IPS DF 19.7 (cell line): ENCODE measurements at regions not wholly inside any gene's neighbourhood (a gene's known extent, or its start where the extent isn't known, plus 50 kb on each side); places are given as distances from the start of the nearest gene placed in this dataset.
"Not testable (repeated sequence)": the region's sequence is repeated elsewhere in the genome, so short reads cannot be mapped to it uniquely, and the experiment has no call there.

ENCODE experiments used
- DNase-seq: peaks from one replicate; pipeline ENCODE4 v3.0.0-alpha.2; 2013; ENCODE audit warnings: low read depth, low spot score

GRCh38 chr7:124152859-124153692, 120.2 kb upstream of the TMEM229A start:
- no peak for DNase-seq

- DNase-seq, result no peak
Measured at GRCh38 chr7:124137664-124138063, 104.8 kb upstream of the TMEM229A start.

- DNase-seq, result no peak
Measured at GRCh38 chr7:124124201-124124600, 91.3 kb upstream of the TMEM229A start.

- DNase-seq, result no peak
Measured at GRCh38 chr7:124120911-124121310, 88.0 kb upstream of the TMEM229A start.

- no peak for DNase-seq
Measured at GRCh38 chr7:124113045-124113444, 80.2 kb upstream of the TMEM229A start.

- no peak for DNase-seq
Measured at GRCh38 chr7:124106575-124106974, 73.7 kb upstream of the TMEM229A start.

GRCh38 chr7:124101173-124101768, 68.4 kb upstream of the TMEM229A start:
- DNase-seq, result no peak

GRCh38 chr7:124100190-124100589, 67.3 kb upstream of the TMEM229A start:
- no peak for DNase-seq

GRCh38 chr7:124099585-124099984, 66.7 kb upstream of the TMEM229A start:
- DNase-seq, result not testable (repeated sequence)

GRCh38 chr7:124089621-124090020, 56.8 kb upstream of the TMEM229A start:
- no peak for DNase-seq

GRCh38 chr7:124088590-124088989, 55.7 kb upstream of the TMEM229A start:
- no peak for DNase-seq

- no peak for DNase-seq
Measured at GRCh38 chr7:124086843-124087242, 54.0 kb upstream of the TMEM229A start.

GRCh38 chr7:124085179-124085578, 52.3 kb upstream of the TMEM229A start:
- no peak for DNase-seq

- no peak for DNase-seq
Measured at GRCh38 chr7:124084024-124084423, 51.2 kb upstream of the TMEM229A start.
